ENCODE measurements at regions not wholly inside any gene's neighbourhood (a gene's known extent, or its start where the extent isn't known, plus 50 kb on each side); places are given as distances from the start of the nearest gene placed in this dataset.

DNA sequence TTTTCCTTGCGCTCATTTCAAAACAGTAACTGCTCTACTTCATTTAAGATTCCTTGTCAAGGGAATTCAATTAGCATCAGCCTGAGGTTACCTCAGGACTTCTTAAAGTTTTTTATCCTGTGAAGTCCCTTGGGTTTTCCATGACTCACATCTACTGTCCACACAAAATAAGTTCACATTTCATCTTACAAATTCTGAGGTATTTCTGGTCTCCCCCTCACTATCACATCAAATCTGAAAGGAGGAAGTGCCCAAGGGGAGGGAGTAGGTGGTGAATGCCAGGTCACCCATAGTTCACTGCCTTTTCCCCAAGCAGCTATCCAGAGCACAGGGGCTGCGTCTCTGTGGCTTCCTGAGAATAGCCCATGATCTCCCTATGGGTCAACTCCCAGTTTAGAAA is 227.1 kb upstream of the NREP start:
- TF ChIP-seq GABPA (IDR thresholded peaks at IDR 0.05; ENCODE audit: low read depth) (no peak), SPI1 (IDR thresholded peaks at IDR 0.05; ENCODE audit: borderline replicate concordance, low read depth) (peak; percentile 47; the same call in 1 of the 2 replicates)
- H3K4me3 ChIP-seq (replicated peaks; ENCODE audit: insufficient read depth, low read length) = no peak overlapping the region
- H3K27me3 ChIP-seq (ENCODE audit: insufficient read depth, poor library complexity, severe bottlenecking) = no peaks in the 10 kb centered on the region
- no peak for DNase-seq (ENCODE audit: low read depth in 1 of 2, low spot score in 1 of 2)
- H3K27ac ChIP-seq (replicated peaks) = no peak overlapping the region

DNA sequence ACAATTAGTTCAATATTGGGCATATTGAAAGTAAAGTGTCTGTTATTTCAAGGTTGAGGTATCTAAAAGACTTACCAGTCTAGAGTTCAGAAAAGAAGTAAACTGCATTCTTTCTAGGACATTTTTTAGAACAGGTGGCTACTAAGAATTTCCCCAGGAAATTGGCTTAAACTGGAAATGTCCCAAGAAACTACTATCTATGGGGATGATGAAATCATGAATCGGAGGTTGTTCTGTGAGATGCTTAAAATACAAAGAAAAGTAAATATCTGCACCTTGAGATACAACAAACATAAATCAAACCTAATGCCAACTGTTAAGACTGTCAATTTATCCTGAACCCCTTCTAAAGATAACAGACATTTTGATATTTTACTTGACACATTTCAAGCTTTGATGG is 226.5 kb upstream of the NREP start:
- no peak for DNase-seq (ENCODE audit: low read depth in 1 of 2, low spot score in 1 of 2)
- no peak overlapping the region for H3K27ac ChIP-seq (replicated peaks)
- H3K4me3 ChIP-seq (replicated peaks; ENCODE audit: insufficient read depth, low read length) = no peak overlapping the region
- H3K27me3 ChIP-seq (ENCODE audit: insufficient read depth, poor library complexity, severe bottlenecking) = no peaks in the 10 kb centered on the region
- TF ChIP-seq POLR2AphosphoS5 (IDR thresholded peaks at IDR 0.05; ENCODE audit: low read depth) = no peak
- no peak for TF ChIP-seq SPI1 (IDR thresholded peaks at IDR 0.05; ENCODE audit: borderline replicate concordance, low read depth)
- TF ChIP-seq, protein P1, sequence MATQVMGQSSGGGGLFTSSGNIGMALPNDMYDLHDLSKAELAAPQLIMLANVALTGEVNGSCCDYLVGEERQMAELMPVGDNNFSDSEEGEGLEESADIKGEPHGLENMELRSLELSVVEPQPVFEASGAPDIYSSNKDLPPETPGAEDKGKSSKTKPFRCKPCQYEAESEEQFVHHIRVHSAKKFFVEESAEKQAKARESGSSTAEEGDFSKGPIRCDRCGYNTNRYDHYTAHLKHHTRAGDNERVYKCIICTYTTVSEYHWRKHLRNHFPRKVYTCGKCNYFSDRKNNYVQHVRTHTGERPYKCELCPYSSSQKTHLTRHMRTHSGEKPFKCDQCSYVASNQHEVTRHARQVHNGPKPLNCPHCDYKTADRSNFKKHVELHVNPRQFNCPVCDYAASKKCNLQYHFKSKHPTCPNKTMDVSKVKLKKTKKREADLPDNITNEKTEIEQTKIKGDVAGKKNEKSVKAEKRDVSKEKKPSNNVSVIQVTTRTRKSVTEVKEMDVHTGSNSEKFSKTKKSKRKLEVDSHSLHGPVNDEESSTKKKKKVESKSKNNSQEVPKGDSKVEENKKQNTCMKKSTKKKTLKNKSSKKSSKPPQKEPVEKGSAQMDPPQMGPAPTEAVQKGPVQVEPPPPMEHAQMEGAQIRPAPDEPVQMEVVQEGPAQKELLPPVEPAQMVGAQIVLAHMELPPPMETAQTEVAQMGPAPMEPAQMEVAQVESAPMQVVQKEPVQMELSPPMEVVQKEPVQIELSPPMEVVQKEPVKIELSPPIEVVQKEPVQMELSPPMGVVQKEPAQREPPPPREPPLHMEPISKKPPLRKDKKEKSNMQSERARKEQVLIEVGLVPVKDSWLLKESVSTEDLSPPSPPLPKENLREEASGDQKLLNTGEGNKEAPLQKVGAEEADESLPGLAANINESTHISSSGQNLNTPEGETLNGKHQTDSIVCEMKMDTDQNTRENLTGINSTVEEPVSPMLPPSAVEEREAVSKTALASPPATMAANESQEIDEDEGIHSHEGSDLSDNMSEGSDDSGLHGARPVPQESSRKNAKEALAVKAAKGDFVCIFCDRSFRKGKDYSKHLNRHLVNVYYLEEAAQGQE (IDR thresholded peaks at IDR 0.05; ENCODE audit: insufficient replicate concordance, low read depth) = no peak
- TF ChIP-seq, protein P2, sequence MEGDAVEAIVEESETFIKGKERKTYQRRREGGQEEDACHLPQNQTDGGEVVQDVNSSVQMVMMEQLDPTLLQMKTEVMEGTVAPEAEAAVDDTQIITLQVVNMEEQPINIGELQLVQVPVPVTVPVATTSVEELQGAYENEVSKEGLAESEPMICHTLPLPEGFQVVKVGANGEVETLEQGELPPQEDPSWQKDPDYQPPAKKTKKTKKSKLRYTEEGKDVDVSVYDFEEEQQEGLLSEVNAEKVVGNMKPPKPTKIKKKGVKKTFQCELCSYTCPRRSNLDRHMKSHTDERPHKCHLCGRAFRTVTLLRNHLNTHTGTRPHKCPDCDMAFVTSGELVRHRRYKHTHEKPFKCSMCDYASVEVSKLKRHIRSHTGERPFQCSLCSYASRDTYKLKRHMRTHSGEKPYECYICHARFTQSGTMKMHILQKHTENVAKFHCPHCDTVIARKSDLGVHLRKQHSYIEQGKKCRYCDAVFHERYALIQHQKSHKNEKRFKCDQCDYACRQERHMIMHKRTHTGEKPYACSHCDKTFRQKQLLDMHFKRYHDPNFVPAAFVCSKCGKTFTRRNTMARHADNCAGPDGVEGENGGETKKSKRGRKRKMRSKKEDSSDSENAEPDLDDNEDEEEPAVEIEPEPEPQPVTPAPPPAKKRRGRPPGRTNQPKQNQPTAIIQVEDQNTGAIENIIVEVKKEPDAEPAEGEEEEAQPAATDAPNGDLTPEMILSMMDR (IDR thresholded peaks at IDR 0.05; ENCODE audit: insufficient read depth, low read length) = no peak
- no peak for TF ChIP-seq GABPA (IDR thresholded peaks at IDR 0.05; ENCODE audit: low read depth)

DNA sequence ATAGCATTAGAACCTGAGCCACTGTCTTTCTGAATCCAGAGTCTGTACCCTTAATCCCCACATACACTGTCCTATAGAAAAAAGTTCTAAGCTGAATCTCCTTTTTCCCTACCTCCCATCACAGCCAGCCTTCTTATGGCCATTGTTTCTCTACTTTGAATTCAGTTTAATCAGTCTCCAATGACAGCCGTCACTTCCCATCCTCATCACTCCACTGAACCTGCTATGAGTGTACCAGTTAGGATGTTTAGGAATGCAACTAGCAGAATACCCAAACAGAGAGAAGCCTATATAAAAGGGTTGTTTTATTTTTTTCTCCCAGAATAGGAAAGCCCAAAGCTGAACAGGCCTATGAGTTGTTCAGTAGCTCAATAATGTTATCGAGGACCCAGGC is 220.4 kb upstream of the NREP start:
- Histone ChIP-seq H3K27me3 (ENCODE audit: insufficient read depth, poor library complexity, severe bottlenecking) (no peaks in the 10 kb centered on the region), H3K27ac (replicated peaks) (no peak overlapping the region), H3K4me3 (replicated peaks; ENCODE audit: insufficient read depth, low read length) (no peak overlapping the region)
- no peak for DNase-seq (ENCODE audit: low read depth in 1 of 2, low spot score in 1 of 2)
- no peak for TF ChIP-seq GABPA (IDR thresholded peaks at IDR 0.05; ENCODE audit: low read depth)
- TF ChIP-seq, protein P1 (IDR thresholded peaks at IDR 0.05; ENCODE audit: insufficient replicate concordance, low read depth) = no peak
- TF ChIP-seq, protein P2 (IDR thresholded peaks at IDR 0.05; ENCODE audit: insufficient read depth, low read length) = no peak
- no peak for TF ChIP-seq POLR2AphosphoS5 (IDR thresholded peaks at IDR 0.05; ENCODE audit: low read depth)
- no peak for TF ChIP-seq SPI1 (IDR thresholded peaks at IDR 0.05; ENCODE audit: borderline replicate concordance, low read depth)

DNA sequence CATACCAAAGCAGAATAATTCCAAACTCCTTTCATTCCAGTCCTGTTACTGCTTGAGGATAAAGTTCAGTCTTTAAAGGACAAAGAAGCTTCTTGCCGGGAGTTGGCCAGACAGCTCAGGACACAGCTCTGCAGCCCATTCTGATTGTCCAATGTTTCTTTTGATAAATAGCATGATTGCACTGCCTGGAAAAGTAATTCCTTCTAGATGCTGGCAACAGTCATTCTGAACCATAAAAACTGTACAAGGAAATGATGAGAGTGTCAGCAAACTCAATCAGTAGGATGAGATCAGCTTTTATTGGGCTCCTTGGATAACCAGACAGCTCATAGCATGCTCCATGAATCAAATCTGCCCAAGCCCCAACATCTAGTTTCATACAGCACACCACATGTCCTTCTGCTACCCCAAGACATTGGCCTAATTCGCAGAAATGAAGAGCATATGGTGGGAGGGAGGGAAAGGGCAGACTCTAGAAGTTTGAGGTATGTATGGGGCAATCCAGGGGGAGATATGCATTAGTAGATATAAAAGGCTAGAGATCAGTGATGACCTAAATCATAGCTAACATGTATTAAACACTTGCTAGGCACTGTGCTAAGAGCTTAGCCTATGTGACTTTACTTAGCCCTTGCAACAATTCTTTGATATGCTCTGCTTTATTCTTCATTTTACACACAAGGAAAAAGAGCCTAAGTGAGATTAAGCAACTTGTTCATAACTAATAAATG is 219.9 kb upstream of the NREP start:
- Histone ChIP-seq H3K4me3 (replicated peaks; ENCODE audit: insufficient read depth, low read length) (no peak overlapping the region), H3K27ac (replicated peaks) (no peak overlapping the region), H3K27me3 (ENCODE audit: insufficient read depth, poor library complexity, severe bottlenecking) (no peaks in the 10 kb centered on the region)
- DNase-seq (ENCODE audit: low read depth in 1 of 2, low spot score in 1 of 2) = no peak
- TF ChIP-seq SPI1 (IDR thresholded peaks at IDR 0.05; ENCODE audit: borderline replicate concordance, low read depth) (no peak), GABPA (IDR thresholded peaks at IDR 0.05; ENCODE audit: low read depth) (no peak)

DNA sequence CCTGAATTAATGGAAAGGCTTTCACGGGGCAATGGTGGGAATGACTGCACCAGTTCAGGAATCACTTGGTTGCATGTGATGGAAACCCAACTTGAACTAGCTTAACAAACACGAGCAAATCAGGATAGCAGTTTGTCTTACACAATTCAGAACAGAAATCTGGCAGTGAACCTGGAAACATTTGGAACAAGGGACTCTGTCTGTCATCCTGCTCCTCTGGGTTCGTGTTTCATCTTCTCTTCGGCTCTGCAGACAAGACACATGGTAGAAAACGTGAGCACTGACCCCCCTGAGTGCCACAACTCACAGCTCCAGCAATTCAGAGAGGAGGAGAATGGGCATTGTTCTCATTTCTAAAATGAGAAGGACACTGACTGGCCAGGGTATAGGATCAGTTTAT is 218.1 kb upstream of the NREP start:
- Histone ChIP-seq H3K27ac (replicated peaks) (no peak overlapping the region), H3K27me3 (ENCODE audit: insufficient read depth, poor library complexity, severe bottlenecking) (no peaks in the 10 kb centered on the region), H3K4me3 (replicated peaks; ENCODE audit: insufficient read depth, low read length) (no peak overlapping the region)
- no peak for DNase-seq (ENCODE audit: low read depth in 1 of 2, low spot score in 1 of 2)
- TF ChIP-seq, protein P1 (IDR thresholded peaks at IDR 0.05; ENCODE audit: insufficient replicate concordance, low read depth) = no peak
- TF ChIP-seq, protein P2 (IDR thresholded peaks at IDR 0.05; ENCODE audit: insufficient read depth, low read length) = no peak
- TF ChIP-seq SPI1 (IDR thresholded peaks at IDR 0.05; ENCODE audit: borderline replicate concordance, low read depth) = no peak
- no peak for TF ChIP-seq GABPA (IDR thresholded peaks at IDR 0.05; ENCODE audit: low read depth)
- TF ChIP-seq POLR2AphosphoS5 (IDR thresholded peaks at IDR 0.05; ENCODE audit: low read depth) = no peak
